ENCODE measurements at regions not wholly inside any gene's neighbourhood (a gene's known extent, or its start where the extent isn't known, plus 50 kb on each side); places are given as distances from the start of the nearest gene placed in this dataset.
"Not testable (repeated sequence)": the region's sequence is repeated elsewhere in the genome, so short reads cannot be mapped to it uniquely, and the experiment has no call there.

- CTCF ChIA-PET; H3K9me3 Mint-ChIP-seq; H3K27me3 Mint-ChIP-seq; intact Hi-C loops (cut with micrococcal nuclease); H3K27ac Mint-ChIP-seq; POLR2A ChIA-PET; H3K36me3 Mint-ChIP-seq; H3K4me1 Mint-ChIP-seq (ENCODE audit: low read depth); DNase-seq; H3K4me3 Mint-ChIP-seq: not testable (repeated sequence)
Measured at GRCh38 chr14:71567499-71568133, 364.6 kb upstream of the RGS6 start.

- peaks cover 21% of the 10 kb centered on the region for H3K4me1 Mint-ChIP-seq (ENCODE audit: low read depth)
- no peaks in the 10 kb centered on the region for H3K36me3 Mint-ChIP-seq
- intact Hi-C loops (cut with micrococcal nuclease), result no loop called here
- H3K9me3 Mint-ChIP-seq, result no peaks in the 10 kb centered on the region
- ChIA-PET POLR2A (no interaction called here), CTCF (no interaction called here)
- H3K27me3 Mint-ChIP-seq, result no peaks in the 10 kb centered on the region
- DNase-seq, result no peak
- no peak overlapping the region for H3K27ac Mint-ChIP-seq
- H3K4me3 Mint-ChIP-seq, result no peak overlapping the region
Measured at GRCh38 chr14:71574976-71575375, 357.3 kb upstream of the RGS6 start.

GRCh38 chr14:71576472-71576871, 355.8 kb upstream of the RGS6 start:
- no peak overlapping the region for H3K27ac Mint-ChIP-seq
- intact Hi-C loops (cut with micrococcal nuclease), result no loop called here
- H3K9me3 Mint-ChIP-seq, result no peaks in the 10 kb centered on the region
- peaks cover 21% of the 10 kb centered on the region for H3K4me1 Mint-ChIP-seq (ENCODE audit: low read depth)
- ChIA-PET POLR2A (no interaction called here), CTCF (interaction anchor here (0.6 kb wide), 1 partner anchor 596 kb away, joined by 3 read pairs; no protein-coding TSS in a partner anchor)
- no peak for DNase-seq
- no peaks in the 10 kb centered on the region for H3K27me3 Mint-ChIP-seq
- H3K4me3 Mint-ChIP-seq, result no peak overlapping the region
- no peaks in the 10 kb centered on the region for H3K36me3 Mint-ChIP-seq

GRCh38 chr14:71579331-71579730, 352.9 kb upstream of the RGS6 start:
- intact Hi-C loops (cut with micrococcal nuclease), result no loop called here
- no peak overlapping the region for H3K27ac Mint-ChIP-seq
- no peaks in the 10 kb centered on the region for H3K9me3 Mint-ChIP-seq
- H3K36me3 Mint-ChIP-seq, result no peaks in the 10 kb centered on the region
- no peak overlapping the region for H3K4me3 Mint-ChIP-seq
- no peaks in the 10 kb centered on the region for H3K27me3 Mint-ChIP-seq
- peaks cover 11% of the 10 kb centered on the region for H3K4me1 Mint-ChIP-seq (ENCODE audit: low read depth)
- CTCF ChIA-PET, result no interaction called here
- DNase-seq, result no peak
- POLR2A ChIA-PET, result no interaction called here

GRCh38 chr14:71582705-71583104, 349.5 kb upstream of the RGS6 start:
- intact Hi-C loops (cut with micrococcal nuclease), result no loop called here
- no peaks in the 10 kb centered on the region for H3K9me3 Mint-ChIP-seq
- H3K4me3 Mint-ChIP-seq, result no peak overlapping the region
- H3K36me3 Mint-ChIP-seq, result no peaks in the 10 kb centered on the region
- POLR2A ChIA-PET, result no interaction called here
- CTCF ChIA-PET, result no interaction called here
- DNase-seq, result no peak
- H3K27me3 Mint-ChIP-seq, result no peaks in the 10 kb centered on the region
- no peaks in the 10 kb centered on the region for H3K4me1 Mint-ChIP-seq (ENCODE audit: low read depth)
- H3K27ac Mint-ChIP-seq, result no peak overlapping the region

GRCh38 chr14:71583194-71583593, 349.0 kb upstream of the RGS6 start:
- no peak overlapping the region for H3K4me3 Mint-ChIP-seq
- no peak for DNase-seq
- intact Hi-C loops (cut with micrococcal nuclease), result no loop called here
- H3K27me3 Mint-ChIP-seq, result no peaks in the 10 kb centered on the region
- peaks cover 3% of the 10 kb centered on the region for H3K36me3 Mint-ChIP-seq
- peaks cover 2% of the 10 kb centered on the region for H3K4me1 Mint-ChIP-seq (ENCODE audit: low read depth)
- CTCF ChIA-PET, result no interaction called here
- no peak overlapping the region for H3K27ac Mint-ChIP-seq
- POLR2A ChIA-PET, result no interaction called here
- H3K9me3 Mint-ChIP-seq, result no peaks in the 10 kb centered on the region

GRCh38 chr14:71583705-71584104, 348.5 kb upstream of the RGS6 start:
- no peak for DNase-seq
- no peak overlapping the region for H3K4me3 Mint-ChIP-seq
- intact Hi-C loops (cut with micrococcal nuclease), result no loop called here
- H3K4me1 Mint-ChIP-seq (ENCODE audit: low read depth), result peaks cover 5% of the 10 kb centered on the region
- ChIA-PET POLR2A (no interaction called here), CTCF (no interaction called here)
- H3K27ac Mint-ChIP-seq, result no peak overlapping the region
- no peaks in the 10 kb centered on the region for H3K27me3 Mint-ChIP-seq
- H3K36me3 Mint-ChIP-seq, result peaks cover 7% of the 10 kb centered on the region
- no peaks in the 10 kb centered on the region for H3K9me3 Mint-ChIP-seq

- H3K9me3 Mint-ChIP-seq, result no peaks in the 10 kb centered on the region
- CTCF ChIA-PET, result no interaction called here
- POLR2A ChIA-PET, result no interaction called here
Measured at GRCh38 chr14:71585361-71585760, 346.9 kb upstream of the RGS6 start.

GRCh38 chr14:71586131-71586897, 345.9 kb upstream of the RGS6 start:
- peaks cover 7% of the 10 kb centered on the region for H3K36me3 Mint-ChIP-seq
- ChIA-PET CTCF (no interaction called here), POLR2A (no interaction called here)
- H3K4me3 Mint-ChIP-seq, result no peak overlapping the region
- no peaks in the 10 kb centered on the region for H3K27me3 Mint-ChIP-seq
- intact Hi-C loops (cut with micrococcal nuclease), result no loop called here
- no peaks in the 10 kb centered on the region for H3K9me3 Mint-ChIP-seq
- DNase-seq, result no peak
- peaks cover 12% of the 10 kb centered on the region for H3K4me1 Mint-ChIP-seq (ENCODE audit: low read depth)
- no peak overlapping the region for H3K27ac Mint-ChIP-seq

More at GRCh38 chr14:71585361-71585760, 346.9 kb upstream of the RGS6 start:
- no peak for DNase-seq
- Mint-ChIP-seq H3K27me3 (no peaks in the 10 kb centered on the region), H3K4me1 (ENCODE audit: low read depth) (peaks cover 11% of the 10 kb centered on the region), H3K27ac (no peak overlapping the region), H3K4me3 (no peak overlapping the region), H3K36me3 (peaks cover 7% of the 10 kb centered on the region)
- intact Hi-C loops (cut with micrococcal nuclease), result no loop called here

- peaks cover 7% of the 10 kb centered on the region for H3K36me3 Mint-ChIP-seq
- DNase-seq, result no peak
- ChIA-PET CTCF (no interaction called here), POLR2A (no interaction called here)
- H3K4me1 Mint-ChIP-seq (ENCODE audit: low read depth), result peaks cover 21% of the 10 kb centered on the region
- no peaks in the 10 kb centered on the region for H3K27me3 Mint-ChIP-seq
- no peak overlapping the region for H3K27ac Mint-ChIP-seq
- intact Hi-C loops (cut with micrococcal nuclease), result no loop called here
- no peak overlapping the region for H3K4me3 Mint-ChIP-seq
- H3K9me3 Mint-ChIP-seq, result no peaks in the 10 kb centered on the region
Measured at GRCh38 chr14:71588028-71588427, 344.2 kb upstream of the RGS6 start.

- intact Hi-C loops (cut with micrococcal nuclease), result no loop called here
- Mint-ChIP-seq H3K4me3 (no peak overlapping the region), H3K36me3 (peaks cover 7% of the 10 kb centered on the region), H3K4me1 (ENCODE audit: low read depth) (peaks cover 22% of the 10 kb centered on the region), H3K27ac (no peak overlapping the region), H3K27me3 (no peaks in the 10 kb centered on the region), H3K9me3 (no peaks in the 10 kb centered on the region)
- ChIA-PET POLR2A (no interaction called here), CTCF (no interaction called here)
- DNase-seq, result no peak
Measured at GRCh38 chr14:71588576-71589215, 343.5 kb upstream of the RGS6 start.

- no peaks in the 10 kb centered on the region for H3K9me3 Mint-ChIP-seq
- no peak for DNase-seq
- no peak overlapping the region for H3K4me3 Mint-ChIP-seq
- ChIA-PET POLR2A (no interaction called here), CTCF (no interaction called here)
- no peaks in the 10 kb centered on the region for H3K27me3 Mint-ChIP-seq
- H3K36me3 Mint-ChIP-seq, result peaks cover 7% of the 10 kb centered on the region
- peaks cover 27% of the 10 kb centered on the region for H3K4me1 Mint-ChIP-seq (ENCODE audit: low read depth)
- no peak overlapping the region for H3K27ac Mint-ChIP-seq
- intact Hi-C loops (cut with micrococcal nuclease), result no loop called here
Measured at GRCh38 chr14:71589609-71590008, 342.6 kb upstream of the RGS6 start.

- peaks cover 7% of the 10 kb centered on the region for H3K36me3 Mint-ChIP-seq
- DNase-seq, result no peak
- H3K27me3 Mint-ChIP-seq, result no peaks in the 10 kb centered on the region
- H3K9me3 Mint-ChIP-seq, result no peaks in the 10 kb centered on the region
- CTCF ChIA-PET, result no interaction called here
- no peak overlapping the region for H3K27ac Mint-ChIP-seq
- H3K4me1 Mint-ChIP-seq (ENCODE audit: low read depth), result peaks cover 32% of the 10 kb centered on the region
- POLR2A ChIA-PET, result no interaction called here
- no peak overlapping the region for H3K4me3 Mint-ChIP-seq
- intact Hi-C loops (cut with micrococcal nuclease), result no loop called here
Measured at GRCh38 chr14:71590131-71590530, 342.1 kb upstream of the RGS6 start.

All from activated CD4-positive, alpha-beta memory T cell treated with anti-CD3 and anti-CD28 coated beads for 36 hours (primary cell).